MM.1S (cell line): ENCODE measurements at regions not wholly inside any gene's neighbourhood (a gene's known extent, or its start where the extent isn't known, plus 50 kb on each side); places are given as distances from the start of the nearest gene placed in this dataset.

Source experiments
- DNase-seq: peaks from one replicate; pipeline ENCODE4 v3.0.0-alpha.2; 2015
- H2AFZ ChIP-seq: fragments of 300-600 bp; sonication (generic); 2 replicates; pipeline ENCODE4 v1.6.0; 2016; ENCODE audit warnings: antibody characterized with exemption, low read length
- H3F3A ChIP-seq: fragments of 300-600 bp; sonication (generic); 2 replicates; pipeline ENCODE4 v1.6.1; 2016; ENCODE audit warnings: mild to moderate bottlenecking, antibody characterized with exemption, low read length, moderate library complexity, mixed read lengths; ENCODE audit not compliant: insufficient read depth
- H3K27ac ChIP-seq: fragments of 300-600 bp; sonication (generic); 2 replicates; pipeline ENCODE4 v1.5.1; 2016; ENCODE audit warnings: mild to moderate bottlenecking, low read length
- H3K27me3 ChIP-seq: fragments of 300-600 bp; sonication (generic); replicated peaks from 2 replicates; pipeline ENCODE4 v1.6.0; 2016; ENCODE audit warnings: low read length; ENCODE audit not compliant: insufficient read depth
- H3K36me3 ChIP-seq: fragments of 300-600 bp; sonication (generic); replicated peaks from 2 replicates; pipeline ENCODE4 v1.6.1; 2016; ENCODE audit warnings: mild to moderate bottlenecking, low read length, mixed read lengths; ENCODE audit not compliant: insufficient read depth
- H3K4me1 ChIP-seq: fragments of 300-600 bp; sonication (generic); 2 replicates; pipeline ENCODE4 v1.6.1; 2016; ENCODE audit warnings: low read length, mixed read lengths
- H3K4me2 ChIP-seq: fragments of 300-600 bp; sonication (generic); 2 replicates; pipeline ENCODE4 v1.6.0; 2016; ENCODE audit warnings: low read depth, low read length
- H3K4me3 ChIP-seq: fragments of 300-600 bp; sonication (generic); 2 replicates; pipeline ENCODE4 v1.5.1; 2016; ENCODE audit warnings: low read length, mixed read lengths
- H3K79me2 ChIP-seq: fragments of 300-600 bp; sonication (generic); 2 replicates; pipeline ENCODE4 v1.6.1; 2016; ENCODE audit warnings: mixed run types, low read length, mixed read lengths
- H3K9ac ChIP-seq: fragments of 300-600 bp; sonication (generic); 2 replicates; pipeline ENCODE4 v1.6.1; 2016; ENCODE audit warnings: low read length, mixed read lengths
- H3K9me2 ChIP-seq: fragments of 300-600 bp; sonication (generic); replicated peaks from 2 replicates; pipeline ENCODE4 v1.6.1; 2016; ENCODE audit warnings: mild to moderate bottlenecking, low read length, mixed read lengths; ENCODE audit not compliant: insufficient read depth
- H3K9me3 ChIP-seq: fragments of 300-600 bp; sonication (generic); replicated peaks from 2 replicates; pipeline ENCODE4 v1.6.1; 2016; ENCODE audit warnings: mild to moderate bottlenecking, low read length, mixed read lengths; ENCODE audit not compliant: insufficient read depth
- H4K20me1 ChIP-seq: fragments of 300-600 bp; sonication (generic); 2 replicates; pipeline ENCODE4 v1.6.1; 2016; ENCODE audit warnings: mild to moderate bottlenecking, low read length, moderate library complexity, mixed read lengths; ENCODE audit not compliant: insufficient read depth
- EZH2 ChIP-seq: fragments of 300-600 bp; sonication (generic); optimal IDR thresholded peaks from 2 replicates; pipeline ENCODE3; 2017; ENCODE audit warnings: low read depth, mild to moderate bottlenecking, antibody characterized with exemption, low read length, mixed read lengths
- EZH2phosphoT487 ChIP-seq: fragments of 300-600 bp; sonication (generic); IDR thresholded peaks from 2 replicates; pipeline ENCODE4 v1.6.1; 2018; ENCODE audit warnings: antibody characterized with exemption, low read length
- TF ChIP-seq, protein P1 (sequence below): fragments of 300-600 bp; sonication (generic); IDR thresholded peaks from 2 replicates; pipeline ENCODE4 v1.5.1; 2016; ENCODE audit warnings: antibody characterized with exemption, low read length, mixed read lengths

DNA sequence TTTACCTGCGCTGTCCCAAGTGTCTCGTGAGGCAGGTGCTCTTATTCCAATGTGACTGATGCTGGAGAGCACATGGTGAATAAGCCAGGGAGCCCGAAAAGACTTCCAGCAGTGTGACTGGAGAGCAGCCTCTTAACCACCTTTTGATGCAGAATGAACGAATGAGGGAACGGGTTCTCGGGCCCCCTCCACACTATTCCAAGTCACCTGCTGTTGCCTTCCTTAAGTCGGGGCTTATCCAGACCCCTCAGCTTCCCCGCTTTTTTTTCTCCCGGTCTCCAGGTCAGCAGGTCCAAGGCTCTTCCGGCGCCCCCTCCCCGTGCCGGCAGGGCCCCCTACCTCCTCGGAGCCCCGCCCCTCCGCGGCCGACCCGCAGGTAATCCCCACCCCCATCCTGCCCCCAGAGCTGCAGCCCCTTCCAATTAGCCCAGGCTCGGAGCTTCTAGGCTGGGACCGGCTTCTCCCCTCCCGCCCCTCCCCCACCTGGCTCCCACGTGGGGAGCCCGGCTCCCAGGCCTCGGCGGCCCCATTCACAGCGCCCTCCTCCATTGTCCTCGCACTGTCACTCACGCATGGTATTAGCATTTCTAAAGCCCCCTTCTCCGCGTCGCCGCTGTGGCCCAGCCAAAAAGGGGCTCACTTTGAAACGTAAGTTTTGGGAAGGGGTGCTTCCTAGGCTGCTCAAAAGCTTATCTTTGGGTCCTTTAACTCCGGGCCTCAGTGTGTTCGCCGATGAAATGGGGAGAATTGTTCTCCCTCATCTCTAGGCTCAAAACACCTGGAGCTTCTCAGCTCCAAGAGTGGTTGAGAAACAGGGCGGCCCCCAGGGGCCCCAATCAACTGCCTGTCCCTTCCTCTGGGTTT is 56.2 kb upstream of the PJA1 start:
- Histone ChIP-seq H3K27ac (no peak overlapping the region), H3K79me2 (no peaks in the 10 kb centered on the region), H3K27me3 (no peaks in the 10 kb centered on the region), H3K4me3 (no peak overlapping the region), H2AFZ (no peak overlapping the region), H4K20me1 (no peaks in the 10 kb centered on the region), H3K4me2 (no peak overlapping the region), H3K36me3 (no peaks in the 10 kb centered on the region), H3K9me2 (no peaks in the 10 kb centered on the region), H3K9me3 (no peaks in the 10 kb centered on the region), H3K9ac (no peak overlapping the region), H3K4me1 (no peaks in the 10 kb centered on the region), H3F3A (no peaks in the 10 kb centered on the region)
- no peak for DNase-seq
- TF ChIP-seq EZH2phosphoT487 (no peak), EZH2 (no peak)
- TF ChIP-seq, protein P1, sequence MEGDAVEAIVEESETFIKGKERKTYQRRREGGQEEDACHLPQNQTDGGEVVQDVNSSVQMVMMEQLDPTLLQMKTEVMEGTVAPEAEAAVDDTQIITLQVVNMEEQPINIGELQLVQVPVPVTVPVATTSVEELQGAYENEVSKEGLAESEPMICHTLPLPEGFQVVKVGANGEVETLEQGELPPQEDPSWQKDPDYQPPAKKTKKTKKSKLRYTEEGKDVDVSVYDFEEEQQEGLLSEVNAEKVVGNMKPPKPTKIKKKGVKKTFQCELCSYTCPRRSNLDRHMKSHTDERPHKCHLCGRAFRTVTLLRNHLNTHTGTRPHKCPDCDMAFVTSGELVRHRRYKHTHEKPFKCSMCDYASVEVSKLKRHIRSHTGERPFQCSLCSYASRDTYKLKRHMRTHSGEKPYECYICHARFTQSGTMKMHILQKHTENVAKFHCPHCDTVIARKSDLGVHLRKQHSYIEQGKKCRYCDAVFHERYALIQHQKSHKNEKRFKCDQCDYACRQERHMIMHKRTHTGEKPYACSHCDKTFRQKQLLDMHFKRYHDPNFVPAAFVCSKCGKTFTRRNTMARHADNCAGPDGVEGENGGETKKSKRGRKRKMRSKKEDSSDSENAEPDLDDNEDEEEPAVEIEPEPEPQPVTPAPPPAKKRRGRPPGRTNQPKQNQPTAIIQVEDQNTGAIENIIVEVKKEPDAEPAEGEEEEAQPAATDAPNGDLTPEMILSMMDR: no peak

DNA sequence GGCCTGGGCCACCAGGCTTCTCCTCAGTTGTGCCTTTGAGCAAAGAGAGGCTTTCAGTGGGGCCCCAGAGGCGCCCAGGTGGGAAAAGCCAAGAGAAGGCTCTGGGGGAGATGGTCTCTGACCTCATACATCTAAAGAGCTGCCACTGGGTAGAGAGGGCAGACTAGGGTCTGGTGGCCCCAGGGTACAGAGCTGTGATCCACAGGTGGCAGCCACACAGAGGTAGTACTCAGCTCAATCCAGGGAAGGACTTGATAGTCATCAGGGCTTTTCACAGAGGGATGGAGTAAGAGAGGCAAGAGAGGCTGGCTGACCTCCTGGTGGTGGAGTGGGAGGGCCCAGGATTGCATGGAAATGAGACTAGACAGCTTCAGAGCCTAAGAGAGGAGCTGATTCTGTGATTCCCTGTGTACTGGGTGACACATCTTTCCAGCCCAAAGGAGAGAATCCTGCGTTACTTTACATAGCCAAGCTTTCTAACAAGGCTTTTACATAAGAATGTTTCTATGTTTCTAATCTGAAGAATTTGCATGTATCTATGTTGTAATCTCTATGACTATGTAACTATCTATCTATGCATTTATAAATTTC is 53.2 kb upstream of the PJA1 start:
- no peaks in the 10 kb centered on the region for H3K36me3 ChIP-seq
- TF ChIP-seq EZH2phosphoT487 (no peak), EZH2 (no peak)
- TF ChIP-seq, protein P1: no peak
- no peaks in the 10 kb centered on the region for H3K9me2 ChIP-seq
- H3K4me2 ChIP-seq: no peak overlapping the region
- H3K27ac ChIP-seq: no peak overlapping the region
- no peaks in the 10 kb centered on the region for H4K20me1 ChIP-seq
- H3K4me3 ChIP-seq: no peak overlapping the region
- no peak overlapping the region for H3K9ac ChIP-seq
- DNase-seq: no peak
- no peaks in the 10 kb centered on the region for H3K9me3 ChIP-seq
- H3K4me1 ChIP-seq: no peaks in the 10 kb centered on the region
- no peaks in the 10 kb centered on the region for H3K79me2 ChIP-seq
- no peaks in the 10 kb centered on the region for H3F3A ChIP-seq
- no peaks in the 10 kb centered on the region for H3K27me3 ChIP-seq
- H2AFZ ChIP-seq: no peak overlapping the region

DNA sequence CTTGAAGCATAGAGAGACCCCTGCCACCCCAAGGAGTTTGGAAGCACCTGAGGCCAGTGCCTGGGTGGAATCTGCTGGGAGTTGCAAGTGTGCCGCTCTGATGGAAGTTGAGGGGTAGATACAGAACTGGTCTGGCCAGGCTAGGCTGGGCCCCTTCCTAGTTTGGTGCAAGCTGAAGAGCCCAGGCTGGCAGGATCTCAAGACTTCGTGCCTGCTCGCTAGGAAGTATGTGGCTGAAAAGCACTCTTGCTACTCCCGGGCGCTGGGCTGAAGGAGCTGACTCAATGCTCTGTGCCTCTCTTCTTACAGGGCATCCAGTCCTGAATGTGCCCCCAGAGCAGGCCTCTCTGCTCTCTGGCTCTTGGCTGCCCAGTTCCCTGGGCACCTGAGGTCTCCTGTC is 51.7 kb upstream of the PJA1 start:
- no peaks in the 10 kb centered on the region for H3K27me3 ChIP-seq

More for the DNA sequence above, 51.7 kb upstream of the PJA1 start:
- H3K9me2 ChIP-seq: no peaks in the 10 kb centered on the region
- no peak overlapping the region for H3K27ac ChIP-seq
- no peaks in the 10 kb centered on the region for H3K9me3 ChIP-seq
- H3F3A ChIP-seq: no peaks in the 10 kb centered on the region
- H3K4me3 ChIP-seq: no peak overlapping the region
- H3K36me3 ChIP-seq: no peaks in the 10 kb centered on the region
- no peak overlapping the region for H2AFZ ChIP-seq
- no peaks in the 10 kb centered on the region for H3K79me2 ChIP-seq
- H3K9ac ChIP-seq: no peak overlapping the region
- H4K20me1 ChIP-seq: no peaks in the 10 kb centered on the region
- DNase-seq: no peak
- H3K4me2 ChIP-seq: no peak overlapping the region
- TF ChIP-seq, protein P1: no peak
- TF ChIP-seq EZH2phosphoT487: no peak
- H3K4me1 ChIP-seq: no peaks in the 10 kb centered on the region
